GM12873 (cell line): ENCODE measurements at regions not wholly inside any gene's neighbourhood (a gene's known extent, or its start where the extent isn't known, plus 50 kb on each side); places are given as distances from the start of the nearest gene placed in this dataset.

Source experiments
- CTCF ChIP-seq: IDR thresholded peaks from 2 replicates; pipeline ENCODE4 v1.5.1; 2012; ENCODE audit warnings: low read depth, mild to moderate bottlenecking, moderate library complexity, low read length, control low read depth; ENCODE audit not compliant: insufficient read depth; ENCODE audit errors: missing control alignments

- no peak for TF ChIP-seq CTCF
Measured at GRCh38 chrX:22616867-22617266, 344.2 kb downstream of the CBLL2 start.

- no peak for TF ChIP-seq CTCF
Measured at GRCh38 chrX:22627576-22627975, 354.9 kb downstream of the CBLL2 start.

GRCh38 chrX:22628275-22628674 lies 355.6 kb downstream of the CBLL2 start:
- no peak for TF ChIP-seq CTCF

GRCh38 chrX:22629105-22629725 lies 356.5 kb downstream of the CBLL2 start:
- no peak for TF ChIP-seq CTCF

- no peak for TF ChIP-seq CTCF
Measured at GRCh38 chrX:22634083-22634482, 361.4 kb downstream of the CBLL2 start.

- TF ChIP-seq CTCF = no peak
Measured at GRCh38 chrX:22634751-22635150, 362.0 kb downstream of the CBLL2 start.

GRCh38 chrX:22648281-22648680 lies 351.5 kb upstream of the DDX53 start:
- no peak for TF ChIP-seq CTCF

- no peak for TF ChIP-seq CTCF
Measured at GRCh38 chrX:22650691-22651090, 349.1 kb upstream of the DDX53 start.
